ENCODE measurements at regions not wholly inside any gene's neighbourhood (a gene's known extent, or its start where the extent isn't known, plus 50 kb on each side); places are given as distances from the start of the nearest gene placed in this dataset.

DNA sequence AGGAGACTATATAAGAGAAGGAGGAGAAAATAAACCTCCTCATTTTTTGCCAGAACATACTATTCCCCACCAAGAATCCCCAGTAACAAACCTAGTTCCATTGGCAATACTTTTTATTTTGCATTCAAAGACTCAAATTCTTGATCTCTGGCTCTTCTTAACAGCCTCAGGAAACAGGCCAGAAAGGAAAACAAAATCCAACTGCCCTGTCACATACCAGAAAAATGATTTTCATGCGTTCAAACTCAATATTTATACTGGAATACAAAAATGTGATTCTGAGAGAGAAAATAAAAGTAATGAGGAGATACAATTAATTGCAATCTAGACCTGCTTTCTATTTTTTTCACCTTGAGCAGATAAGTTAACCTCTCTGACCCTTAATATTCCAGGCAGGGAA, 435.9 kb upstream of the AUTS2 start:
- DNase-seq (ENCODE audit: low read depth) = no peak

DNA sequence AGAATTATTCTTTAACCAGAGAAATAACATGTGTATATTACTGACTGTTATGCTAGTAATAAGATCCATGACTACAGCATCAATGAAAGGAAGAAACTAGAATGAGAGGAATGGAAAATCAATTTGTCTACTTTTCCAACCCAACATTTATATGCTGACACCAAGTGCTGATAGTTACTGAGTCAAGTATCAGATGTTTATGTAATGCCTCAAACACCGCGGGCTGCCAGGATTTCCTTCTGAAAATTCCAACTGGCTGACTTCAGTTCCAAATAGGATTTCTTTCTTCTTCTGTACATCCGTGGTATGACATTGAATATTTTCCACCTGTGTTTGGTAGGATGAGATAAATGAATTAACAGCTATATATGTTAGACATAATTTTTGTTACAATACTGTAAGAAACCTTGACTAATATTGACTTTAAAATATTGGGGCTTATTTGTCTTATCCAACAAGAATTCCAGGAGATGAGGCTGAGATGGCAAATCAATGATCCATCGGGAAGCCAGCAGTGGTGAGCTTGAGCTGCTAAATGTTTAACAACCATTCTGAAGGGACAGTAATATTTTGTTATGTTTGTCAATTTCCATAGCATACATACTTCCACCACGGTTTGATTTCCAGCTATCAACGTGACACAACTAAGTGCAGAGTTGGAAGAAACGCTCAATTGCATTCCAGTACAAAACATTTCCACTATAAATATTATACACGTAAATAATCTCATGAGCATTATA, 435.2 kb upstream of the AUTS2 start:
- no peak for DNase-seq (ENCODE audit: low read depth)

DNA sequence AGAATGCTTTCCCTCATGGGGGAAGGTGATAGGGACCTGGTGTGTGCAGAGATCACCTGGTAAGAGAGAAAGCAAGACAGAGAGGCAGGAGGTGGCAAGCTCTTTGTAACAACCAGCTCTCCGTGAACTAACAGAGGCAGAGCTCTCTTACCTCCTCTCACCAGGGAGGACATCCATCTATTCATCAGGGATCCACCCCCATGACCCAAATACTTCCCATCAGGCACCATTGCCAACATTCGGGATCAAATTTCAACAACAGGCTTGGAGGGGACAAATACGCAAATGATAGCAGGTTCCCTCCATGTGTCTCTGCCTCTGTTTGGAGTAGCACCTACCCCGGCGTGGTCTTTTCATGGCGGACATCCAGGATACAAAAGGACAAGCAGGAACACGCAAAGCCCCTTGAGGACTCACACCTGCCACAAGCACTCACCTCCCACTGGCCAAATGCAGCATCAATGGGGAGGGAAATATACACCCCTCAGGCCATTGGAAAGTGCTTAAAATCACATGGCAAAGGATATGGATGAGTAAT, 431.2 kb upstream of the AUTS2 start:
- DNase-seq (ENCODE audit: low read depth) = no peak

DNA sequence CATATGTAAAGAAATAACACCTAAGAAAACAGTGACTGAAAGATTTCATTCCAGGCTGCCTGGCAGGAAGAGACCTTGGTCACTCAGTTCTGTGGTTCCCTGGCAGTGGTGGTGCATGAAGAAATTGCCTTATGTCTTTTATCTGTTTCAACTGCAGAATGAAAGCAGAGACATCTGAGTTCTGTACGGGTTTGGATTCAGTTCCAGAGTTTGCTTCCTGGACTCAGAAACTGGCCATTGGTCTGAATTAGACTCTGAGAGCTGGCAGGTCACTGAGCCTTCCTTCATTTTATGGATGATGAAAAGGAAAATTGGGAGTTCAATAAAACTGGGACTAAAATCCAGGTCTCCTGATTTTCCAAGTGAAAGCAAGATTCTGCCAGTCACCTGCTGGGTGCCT, 428.9 kb upstream of the AUTS2 start:
- no peak for DNase-seq (ENCODE audit: low read depth)

DNA sequence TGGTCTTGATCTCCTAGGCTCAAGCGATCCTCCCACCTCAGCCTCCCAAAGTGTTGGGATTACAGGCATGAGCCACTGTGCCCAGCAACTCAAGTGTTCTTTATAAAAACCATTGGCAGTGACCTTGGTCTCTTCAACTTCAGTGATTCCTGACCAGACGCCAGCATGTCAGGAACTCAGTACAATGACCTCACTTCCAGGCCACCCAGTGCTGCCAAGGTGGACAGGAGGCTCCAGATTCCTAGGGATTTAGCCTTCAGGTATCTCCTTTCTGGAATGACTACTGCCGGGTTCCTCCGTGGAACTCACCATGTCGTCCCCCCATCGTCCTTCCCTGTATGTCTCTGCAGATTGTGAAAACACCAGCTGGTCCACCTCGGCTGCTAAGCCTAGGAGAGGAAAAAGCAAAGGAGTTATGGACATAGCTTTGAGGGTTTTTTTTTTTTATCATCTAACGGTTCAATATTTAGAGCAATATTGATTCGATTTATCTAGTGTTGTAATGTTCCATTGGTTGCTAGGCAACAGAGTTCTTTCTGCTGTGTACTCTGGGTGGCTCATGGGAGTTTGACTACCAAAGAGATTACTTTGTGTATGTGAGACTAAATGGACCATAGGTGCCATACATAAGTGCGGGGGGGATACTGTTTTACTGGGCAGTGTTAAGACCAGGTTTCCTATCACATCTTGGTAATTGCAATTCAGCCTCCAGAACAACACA, 425.8 kb upstream of the AUTS2 start:
- no peak for DNase-seq (ENCODE audit: low read depth)

DNA sequence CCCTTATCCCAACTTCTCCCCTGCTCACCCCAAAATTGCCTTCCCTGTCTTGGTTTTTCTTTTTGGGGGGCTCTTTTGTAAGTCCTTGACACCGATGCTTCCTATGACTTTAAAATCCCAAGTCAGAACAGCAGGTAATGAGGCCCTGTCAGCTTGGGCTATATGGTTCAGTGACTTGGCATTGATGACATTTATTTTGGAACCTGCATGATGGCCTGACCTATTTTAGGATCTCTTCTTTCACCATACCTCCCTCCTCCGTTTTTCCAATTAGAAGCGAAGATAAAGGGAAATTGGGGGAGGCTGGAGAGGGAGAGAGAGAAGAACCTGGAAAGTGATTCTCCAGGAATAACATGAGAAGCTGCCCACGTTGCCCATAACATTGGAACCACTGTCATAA, 424.9 kb upstream of the AUTS2 start:
- DNase-seq (ENCODE audit: low read depth) = no peak

DNA sequence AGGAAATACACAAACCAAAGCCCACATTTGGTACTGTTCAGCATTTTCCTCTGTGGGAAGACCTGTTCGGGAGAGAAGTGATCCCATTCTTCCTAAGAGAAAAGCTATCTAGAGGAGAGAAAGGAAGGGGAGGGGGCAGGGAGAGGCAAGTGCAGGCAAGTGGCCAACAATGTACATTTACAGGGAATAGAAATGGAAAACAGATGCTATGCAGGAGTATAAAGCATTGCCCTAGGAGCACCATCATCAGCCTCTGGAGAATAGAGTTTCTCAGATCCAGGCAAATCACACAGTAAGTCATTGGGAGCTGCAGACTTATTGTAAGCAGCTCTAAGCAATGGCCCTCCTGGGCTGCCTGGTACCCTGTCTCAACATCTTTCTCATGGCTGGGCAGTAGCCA, 424.4 kb upstream of the AUTS2 start:
- DNase-seq (ENCODE audit: low read depth) = no peak

DNA sequence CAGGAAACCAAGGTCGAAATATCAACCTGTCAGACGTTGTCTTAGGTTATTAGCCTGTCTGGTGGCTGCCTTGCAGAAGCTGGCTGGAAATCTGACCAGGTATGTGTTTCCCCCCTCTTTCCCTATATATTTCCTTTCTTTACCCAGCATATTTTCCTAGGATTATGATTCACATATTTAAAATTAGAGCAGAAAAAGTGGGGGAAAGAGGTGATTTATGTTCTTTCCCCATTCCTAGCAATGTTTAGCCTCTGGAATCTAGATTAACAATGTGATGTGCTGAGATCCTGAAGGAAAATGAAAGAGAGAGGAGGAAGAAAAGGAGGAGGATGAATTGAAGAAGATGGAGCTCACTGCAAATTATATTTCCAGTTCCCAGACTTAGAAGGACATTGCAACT, 421.4 kb upstream of the AUTS2 start:
- no peak for DNase-seq (ENCODE audit: low read depth)

DNA sequence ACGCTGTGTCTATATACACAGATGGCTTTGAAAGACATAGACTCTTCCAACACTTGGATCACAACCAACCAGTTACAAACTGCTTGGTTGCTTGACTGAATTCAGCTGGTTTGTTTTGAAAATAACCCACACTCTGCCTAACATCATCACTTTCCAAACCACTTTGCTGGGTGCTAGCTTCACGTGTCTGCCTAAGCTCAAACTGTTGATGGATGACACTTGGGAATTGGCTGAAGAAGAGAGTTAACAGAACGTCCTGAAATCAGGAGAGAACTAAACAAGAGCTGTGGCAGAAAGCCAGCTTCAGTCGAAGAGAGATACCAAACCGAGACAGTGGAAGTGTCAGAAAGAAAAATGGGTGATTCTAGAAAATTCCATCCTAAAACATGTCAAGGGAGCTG, 420.8 kb upstream of the AUTS2 start:
- no peak for DNase-seq (ENCODE audit: low read depth)

DNA sequence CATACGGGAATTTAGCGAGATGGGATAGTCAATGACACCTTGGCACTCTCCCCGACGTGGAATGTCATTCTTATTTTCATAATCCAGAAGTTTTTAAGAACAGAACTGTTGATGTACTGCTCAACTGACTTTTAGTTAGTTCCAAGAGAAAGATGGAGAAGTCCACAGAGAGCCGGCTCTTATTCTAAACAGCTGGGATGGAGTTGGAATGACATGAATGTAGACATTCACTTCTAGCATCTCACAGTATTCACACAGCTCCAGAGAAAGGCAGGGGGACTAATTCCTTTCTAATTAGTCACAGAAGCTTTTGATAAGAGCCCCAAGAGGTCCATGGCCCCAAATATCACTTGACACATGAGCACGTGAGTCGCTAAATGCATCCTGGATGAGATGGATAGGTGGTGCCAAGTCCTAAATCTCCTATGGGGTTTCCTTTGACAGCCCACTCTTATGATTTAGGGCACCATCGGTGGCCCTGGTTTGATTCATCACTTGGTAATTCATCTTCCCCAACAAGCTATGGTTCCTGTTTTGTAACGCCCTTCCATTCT, 420.3 kb upstream of the AUTS2 start:
- no peak for DNase-seq (ENCODE audit: low read depth)

DNA sequence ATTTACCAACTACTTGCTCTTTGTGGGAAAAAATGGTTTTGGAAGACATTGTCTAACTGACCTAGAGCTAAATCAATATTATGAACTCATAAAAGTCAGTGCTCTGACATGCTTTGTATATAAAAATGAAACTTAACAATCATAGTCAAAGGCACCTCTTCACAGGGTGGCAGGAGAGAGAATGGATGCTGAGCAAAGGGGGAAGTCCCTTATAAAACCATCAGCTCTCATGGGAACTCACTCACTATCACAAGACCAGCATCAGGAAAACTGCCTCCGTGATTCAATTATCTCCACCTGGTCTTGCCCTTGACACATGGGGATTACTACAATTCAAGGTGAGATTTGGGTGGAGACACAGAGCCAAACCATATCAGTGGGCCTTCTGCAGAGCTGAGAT, 417.6 kb upstream of the AUTS2 start:
- no peak for DNase-seq (ENCODE audit: low read depth)

DNA sequence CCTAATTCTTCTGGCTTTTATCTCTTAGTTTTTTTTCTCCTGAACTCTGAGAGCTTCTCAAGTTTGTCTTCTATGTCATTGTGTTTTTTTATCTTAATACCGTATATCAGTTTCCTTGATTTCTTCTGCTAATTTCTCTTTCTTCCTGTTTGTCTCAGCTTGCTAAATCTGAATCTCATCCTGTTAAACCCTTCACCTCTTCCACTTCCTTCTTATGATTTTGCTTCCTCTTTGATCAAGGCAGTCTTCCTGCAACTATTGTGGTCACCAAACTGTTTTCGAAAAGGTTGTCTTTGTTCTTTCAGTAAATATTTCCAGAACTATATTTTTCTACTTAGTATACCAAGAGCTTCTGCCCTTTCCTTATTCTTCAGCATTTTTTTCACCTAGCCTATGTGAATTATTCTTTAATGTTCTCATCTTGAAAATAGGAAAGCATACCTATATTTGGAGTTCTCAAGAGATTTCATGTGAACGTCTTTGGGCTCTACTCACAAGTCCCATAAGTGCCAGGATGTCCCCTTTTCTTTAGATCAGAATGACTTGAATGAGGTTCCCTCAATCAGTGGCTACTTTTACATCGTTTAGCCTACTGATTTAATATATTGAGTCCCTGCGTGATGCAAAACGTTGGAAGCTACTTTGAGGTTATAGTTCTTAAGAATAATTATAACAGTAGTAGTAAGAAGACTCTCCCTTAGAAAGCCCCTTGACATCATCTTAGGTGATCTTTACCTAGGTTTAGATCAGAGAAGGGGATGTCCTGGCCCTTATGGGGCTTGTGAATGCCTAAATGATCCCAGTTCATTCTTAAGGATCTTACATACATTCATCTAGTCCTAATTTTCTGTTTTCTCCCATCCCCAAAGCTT, 415.4 kb upstream of the AUTS2 start:
- no peak for DNase-seq (ENCODE audit: low read depth)

DNA sequence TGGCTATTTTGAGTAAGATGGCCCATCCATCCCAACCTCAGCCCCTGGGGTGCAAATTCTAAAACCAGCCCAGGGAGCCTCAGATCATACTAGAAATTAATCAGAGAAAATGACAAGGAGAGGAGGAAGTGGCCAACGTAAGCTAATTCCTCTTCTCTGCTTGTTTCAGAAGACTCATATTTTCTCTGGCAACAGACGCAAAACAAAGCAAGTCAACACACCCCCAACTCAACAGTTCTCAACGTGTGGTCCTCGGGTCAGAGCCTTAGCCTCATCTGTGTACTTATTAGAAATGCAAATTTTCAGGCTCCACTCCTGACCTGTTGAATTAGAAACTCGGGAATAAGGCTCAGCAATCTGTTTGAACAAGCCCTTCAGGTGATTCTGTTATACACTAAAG, 413.9 kb upstream of the AUTS2 start:
- no peak for DNase-seq (ENCODE audit: low read depth)

DNA sequence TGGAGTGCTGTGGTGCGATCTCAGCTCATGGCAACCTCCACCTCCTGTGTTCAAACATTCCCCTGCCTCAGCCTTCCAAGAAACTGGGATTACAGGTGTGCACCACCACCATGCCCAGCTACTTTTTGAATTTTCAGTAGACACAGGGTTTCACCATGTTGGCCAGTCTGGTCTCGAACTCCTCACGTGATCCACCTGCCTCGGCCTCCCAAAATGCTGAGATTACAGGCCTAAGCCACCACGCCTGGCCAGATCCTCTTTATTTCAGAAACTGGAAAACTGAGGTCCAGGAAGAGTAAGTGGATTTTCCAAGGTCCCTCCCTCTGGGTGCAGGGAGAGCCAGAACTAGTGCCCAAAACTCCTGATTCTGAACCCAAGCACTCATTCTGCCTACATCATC, 413.1 kb upstream of the AUTS2 start:
- no peak for DNase-seq (ENCODE audit: low read depth)

DNA sequence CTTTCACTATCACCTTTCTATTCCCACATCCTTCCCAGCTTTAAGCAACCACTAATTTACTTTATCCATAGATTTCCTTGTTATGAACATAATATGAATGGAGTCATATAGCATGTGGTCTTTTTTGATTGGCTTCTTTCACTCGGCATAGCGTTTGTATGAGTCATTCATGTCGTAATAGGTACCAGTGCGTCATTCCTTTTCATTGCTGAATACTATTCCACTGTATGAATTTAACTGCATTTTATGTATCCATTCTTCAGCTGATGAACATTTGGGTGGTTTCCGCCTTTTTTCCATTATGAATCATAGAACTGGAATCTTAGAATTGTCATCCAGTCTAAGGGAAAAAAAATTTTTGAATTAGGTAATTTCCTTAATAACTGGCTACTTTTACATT, 411.3 kb upstream of the AUTS2 start:
- no peak for DNase-seq (ENCODE audit: low read depth)

DNA sequence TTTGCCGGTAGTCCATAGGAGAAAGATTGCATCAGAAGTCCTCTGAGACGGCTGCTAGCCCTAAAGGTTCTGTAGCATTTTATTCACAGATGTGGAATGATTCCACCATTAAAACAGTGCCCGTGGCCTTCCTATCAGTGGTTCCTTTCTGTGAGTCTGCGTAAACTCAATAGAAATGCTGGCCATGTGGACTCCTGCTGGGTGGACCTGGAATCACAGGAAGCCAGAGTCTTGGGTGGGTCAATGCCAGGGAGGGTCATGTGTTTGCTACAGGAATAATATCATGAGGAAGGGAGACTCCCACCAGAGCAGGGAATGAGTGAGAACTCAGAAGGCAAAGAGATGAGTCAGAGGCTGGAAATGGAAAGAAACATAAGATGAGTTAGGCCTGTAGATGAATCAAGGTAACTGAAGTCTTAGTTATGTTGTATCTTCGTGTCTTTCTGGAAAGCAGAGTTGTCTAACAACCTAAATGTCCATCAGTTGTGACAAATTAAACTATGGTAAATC, 410.4 kb upstream of the AUTS2 start:
- no peak for DNase-seq (ENCODE audit: low read depth)

DNA sequence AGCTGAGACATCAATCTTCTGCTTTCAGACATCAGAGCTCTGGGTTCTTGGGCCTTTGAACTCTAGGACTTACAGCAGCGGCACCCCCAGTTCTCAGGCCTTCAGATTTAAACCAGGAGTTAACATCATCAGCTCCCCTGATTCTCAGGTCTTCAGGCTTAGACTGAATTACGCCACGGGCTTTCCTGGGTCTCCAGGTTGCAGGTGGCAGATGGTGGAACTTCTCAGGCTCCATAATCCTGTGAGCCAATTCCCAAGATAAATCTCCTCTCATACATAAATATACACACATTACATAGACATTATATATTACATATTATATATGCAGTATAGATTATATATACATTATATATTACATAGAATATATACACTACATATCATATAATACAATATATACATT, 408.9 kb upstream of the AUTS2 start:
- DNase-seq (ENCODE audit: low read depth) = no peak

DNA sequence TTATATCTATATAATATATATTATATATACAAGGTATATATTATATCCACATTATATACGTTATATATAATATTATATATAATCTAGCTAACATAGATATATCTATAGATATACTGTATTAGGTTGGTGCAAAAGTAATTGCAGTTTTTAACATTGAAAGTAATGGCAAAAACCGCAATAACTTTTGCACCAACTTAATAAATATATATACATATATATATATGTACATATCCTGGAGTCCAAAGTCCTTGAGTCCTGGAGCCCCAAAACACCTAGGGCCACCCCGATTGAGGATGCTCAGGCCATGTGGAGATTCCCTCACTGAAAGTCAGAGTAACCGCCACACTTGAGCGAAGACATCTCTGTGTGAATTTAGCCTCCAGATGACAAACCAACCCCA, 408.2 kb upstream of the AUTS2 start:
- DNase-seq (ENCODE audit: low read depth) = no peak

DNA sequence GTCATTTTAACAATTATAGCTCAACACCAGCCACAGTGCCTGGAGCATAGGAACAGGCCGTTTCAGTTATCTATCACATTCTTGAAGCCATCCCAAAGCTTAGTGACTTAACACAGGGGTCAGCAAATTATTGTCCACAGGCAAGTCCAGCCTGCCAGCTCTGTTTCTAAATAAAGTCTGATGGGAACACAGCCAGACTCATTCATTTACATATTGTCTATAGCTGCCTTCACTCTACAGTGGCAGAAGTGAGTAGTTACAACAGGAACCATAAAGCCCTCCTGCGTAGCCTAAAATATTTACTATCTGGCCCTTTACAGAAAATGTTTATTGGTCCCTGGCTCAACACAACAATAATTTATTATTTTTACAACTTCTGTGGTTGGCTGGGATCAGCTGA, 407.5 kb upstream of the AUTS2 start:
- DNase-seq (ENCODE audit: low read depth) = no peak

DNA sequence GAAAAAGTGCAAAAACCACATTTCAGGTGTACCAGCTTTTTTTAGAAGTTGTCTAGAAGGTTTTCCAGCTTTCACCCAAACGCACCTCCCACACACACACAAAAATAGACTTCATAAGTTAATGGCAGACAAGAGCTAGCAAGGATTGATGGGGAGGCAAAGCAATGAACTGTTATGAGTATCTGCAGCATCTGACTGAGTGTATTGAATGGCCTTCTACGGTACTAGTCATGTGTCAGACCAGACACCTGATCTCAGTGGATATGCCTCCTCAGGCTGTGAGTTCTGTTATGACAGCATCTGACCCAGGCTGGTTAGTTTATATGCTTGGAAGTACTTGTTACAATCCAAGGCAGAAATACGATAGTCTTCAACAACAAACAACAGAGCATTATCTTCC, 406.1 kb upstream of the AUTS2 start:
- DNase-seq (ENCODE audit: low read depth) = no peak

DNA sequence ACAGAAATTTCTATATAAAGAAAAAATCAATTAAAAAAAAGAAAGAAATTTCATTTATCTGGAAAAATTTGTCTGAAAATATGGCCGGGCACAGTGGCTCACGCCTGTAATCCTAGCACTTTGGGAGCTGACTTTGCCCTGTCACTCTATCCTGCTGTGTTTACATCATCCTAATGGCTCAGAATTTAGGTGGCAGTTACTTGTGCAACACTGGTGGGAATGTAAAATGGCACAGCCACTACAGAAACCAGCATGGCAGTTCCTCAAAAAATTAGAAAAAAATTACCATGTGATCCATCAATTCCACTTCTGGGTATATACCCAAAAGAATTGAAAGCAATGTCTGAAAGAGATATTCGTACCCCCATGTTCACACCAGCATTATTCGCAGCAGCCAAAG, 405.2 kb upstream of the AUTS2 start:
- no peak for DNase-seq (ENCODE audit: low read depth)

DNA sequence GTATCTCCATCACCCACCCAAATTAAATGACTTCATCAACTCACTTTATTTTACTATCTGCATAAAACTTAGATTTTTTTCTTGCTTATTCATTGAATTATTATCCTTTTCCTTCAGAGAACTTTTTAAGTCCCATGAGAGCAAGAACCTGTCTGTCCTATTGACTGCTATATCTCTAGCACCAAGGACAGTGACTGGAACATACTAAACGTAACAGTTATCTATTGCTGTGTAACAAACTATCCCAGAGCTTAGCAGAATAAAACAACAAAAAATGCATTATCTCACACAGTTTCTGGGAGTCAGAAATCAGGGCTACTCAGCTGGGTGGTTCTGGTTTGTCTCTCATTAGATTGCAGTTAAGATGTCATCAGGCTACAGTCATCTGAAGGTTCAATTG, 401.7 kb upstream of the AUTS2 start:
- DNase-seq (ENCODE audit: low read depth) = no peak

Data from fibroblast of gingiva (primary cell).